ENCODE measurements at regions not wholly inside any gene's neighbourhood (a gene's known extent, or its start where the extent isn't known, plus 50 kb on each side); places are given as distances from the start of the nearest gene placed in this dataset.
"Not testable (repeated sequence)": the region's sequence is repeated elsewhere in the genome, so short reads cannot be mapped to it uniquely, and the experiment has no call there.

GRCh38 chr20:5688431-5688972, 61.7 kb upstream of the SHLD1 start:
- H3K27me3 Mint-ChIP-seq (ENCODE audit: insufficient read depth, unreplicated experiment), result no peaks in the 10 kb centered on the region
- H3K36me3 ChIP-seq (ENCODE audit: control insufficient read depth, insufficient read depth, low read length), result no peaks in the 10 kb centered on the region
- H3K4me1 Mint-ChIP-seq (ENCODE audit: low read depth, unreplicated experiment), result no peaks in the 10 kb centered on the region
- no peaks in the 10 kb centered on the region for H3K9me3 ChIP-seq
- H3K36me3 Mint-ChIP-seq (ENCODE audit: insufficient read depth, unreplicated experiment), result no peaks in the 10 kb centered on the region
- POLR2A ChIA-PET, result interaction anchor here (0.6 kb wide), 1 partner anchor 63 kb away, joined by 4 read pairs; no protein-coding TSS in a partner anchor
- no peak overlapping the region for H3K4me3 Mint-ChIP-seq (ENCODE audit: unreplicated experiment)
- no peaks in the 10 kb centered on the region for H3K4me1 ChIP-seq
- no peak for DNase-seq
- H3K4me3 ChIP-seq (ENCODE audit: low read depth, low read length), result no peak overlapping the region
- no TSS peak for BruUV-seq (replicated peaks)
- H3K9me3 Mint-ChIP-seq (ENCODE audit: unreplicated experiment), result no peaks in the 10 kb centered on the region
- TF ChIP-seq CTCF (IDR thresholded peaks at IDR 0.05; ENCODE audit: insufficient read depth in 1 of 2, low read depth in 1 of 2, low read length in 1 of 2, severe bottlenecking in 1 of 2, unreplicated experiment in 1 of 2), result no peak
- H3K27ac Mint-ChIP-seq (ENCODE audit: unreplicated experiment), result no peak overlapping the region
- intact Hi-C loops (cut with micrococcal nuclease; ENCODE audit: unreplicated experiment), result no loop called here
- H3K27me3 ChIP-seq (replicated peaks; ENCODE audit: control insufficient read depth, insufficient read depth, low read length), result no peaks in the 10 kb centered on the region; the same call in 1 of the 2 replicates
- CTCF ChIA-PET, result no interaction called here

- no peak for DNase-seq
- Mint-ChIP-seq H3K4me3 (ENCODE audit: unreplicated experiment) (no peak overlapping the region), H3K27ac (ENCODE audit: unreplicated experiment) (no peak overlapping the region), H3K9me3 (ENCODE audit: unreplicated experiment) (no peaks in the 10 kb centered on the region), H3K36me3 (ENCODE audit: insufficient read depth, unreplicated experiment) (no peaks in the 10 kb centered on the region), H3K27me3 (ENCODE audit: insufficient read depth, unreplicated experiment) (no peaks in the 10 kb centered on the region), H3K4me1 (ENCODE audit: low read depth, unreplicated experiment) (no peaks in the 10 kb centered on the region)
- Histone ChIP-seq H3K4me1 (no peaks in the 10 kb centered on the region), H3K4me3 (ENCODE audit: low read depth, low read length) (no peak overlapping the region), H3K36me3 (ENCODE audit: control insufficient read depth, insufficient read depth, low read length) (no peaks in the 10 kb centered on the region), H3K27me3 (replicated peaks; ENCODE audit: control insufficient read depth, insufficient read depth, low read length) (no peaks in the 10 kb centered on the region; the same call in 1 of the 2 replicates), H3K9me3 (no peaks in the 10 kb centered on the region)
- intact Hi-C loops (cut with micrococcal nuclease; ENCODE audit: unreplicated experiment), result no loop called here
- TF ChIP-seq CTCF (IDR thresholded peaks at IDR 0.05; ENCODE audit: insufficient read depth in 1 of 2, low read depth in 1 of 2, low read length in 1 of 2, severe bottlenecking in 1 of 2, unreplicated experiment in 1 of 2), result no peak
- ChIA-PET POLR2A (interaction anchor here (0.7 kb wide), 1 partner anchor 366 kb away, joined by 16 read pairs; the partner anchor contains the start of gene LRRN4), CTCF (no interaction called here)
- BruUV-seq (replicated peaks), result no TSS peak
Measured at GRCh38 chr20:5687884-5688283, 62.3 kb upstream of the SHLD1 start.

- CTCF ChIA-PET, result no interaction called here
Measured at GRCh38 chr20:5686384-5687105, 63.7 kb upstream of the SHLD1 start.

GRCh38 chr20:5682556-5682955, 67.6 kb upstream of the SHLD1 start:
- intact Hi-C loops (cut with micrococcal nuclease; ENCODE audit: unreplicated experiment); CTCF ChIA-PET; H3K4me3 Mint-ChIP-seq (ENCODE audit: unreplicated experiment); H3K4me3 ChIP-seq (ENCODE audit: low read depth, low read length); H3K27me3 Mint-ChIP-seq (ENCODE audit: insufficient read depth, unreplicated experiment); H3K27ac Mint-ChIP-seq (ENCODE audit: unreplicated experiment); H3K4me1 ChIP-seq; H3K36me3 ChIP-seq (ENCODE audit: control insufficient read depth, insufficient read depth, low read length); BruUV-seq (replicated peaks); H3K9me3 Mint-ChIP-seq (ENCODE audit: unreplicated experiment); H3K36me3 Mint-ChIP-seq (ENCODE audit: insufficient read depth, unreplicated experiment); H3K4me1 Mint-ChIP-seq (ENCODE audit: low read depth, unreplicated experiment); H3K27me3 ChIP-seq (replicated peaks; ENCODE audit: control insufficient read depth, insufficient read depth, low read length); POLR2A ChIA-PET; DNase-seq; H3K9me3 ChIP-seq: not testable (repeated sequence)

More at GRCh38 chr20:5686384-5687105, 63.7 kb upstream of the SHLD1 start:
- no peaks in the 10 kb centered on the region for H3K4me1 ChIP-seq
- BruUV-seq (replicated peaks), result no TSS peak
- intact Hi-C loops (cut with micrococcal nuclease; ENCODE audit: unreplicated experiment), result no loop called here
- no peak for TF ChIP-seq CTCF (IDR thresholded peaks at IDR 0.05; ENCODE audit: insufficient read depth in 1 of 2, low read depth in 1 of 2, low read length in 1 of 2, severe bottlenecking in 1 of 2, unreplicated experiment in 1 of 2)
- Mint-ChIP-seq H3K36me3 (ENCODE audit: insufficient read depth, unreplicated experiment) (no peaks in the 10 kb centered on the region), H3K9me3 (ENCODE audit: unreplicated experiment) (no peaks in the 10 kb centered on the region), H3K27ac (ENCODE audit: unreplicated experiment) (no peak overlapping the region), H3K4me3 (ENCODE audit: unreplicated experiment) (no peak overlapping the region), H3K27me3 (ENCODE audit: insufficient read depth, unreplicated experiment) (no peaks in the 10 kb centered on the region), H3K4me1 (ENCODE audit: low read depth, unreplicated experiment) (no peaks in the 10 kb centered on the region)
- no peaks in the 10 kb centered on the region; the same call in 1 of the 2 replicates for H3K27me3 ChIP-seq (replicated peaks; ENCODE audit: control insufficient read depth, insufficient read depth, low read length)
- POLR2A ChIA-PET, result no interaction called here
- H3K36me3 ChIP-seq (ENCODE audit: control insufficient read depth, insufficient read depth, low read length), result no peaks in the 10 kb centered on the region
- no peaks in the 10 kb centered on the region for H3K9me3 ChIP-seq
- no peak overlapping the region for H3K4me3 ChIP-seq (ENCODE audit: low read depth, low read length)
- DNase-seq, result no peak
